ENCODE measurements at regions not wholly inside any gene's neighbourhood (a gene's known extent, or its start where the extent isn't known, plus 50 kb on each side); places are given as distances from the start of the nearest gene placed in this dataset.

DNA sequence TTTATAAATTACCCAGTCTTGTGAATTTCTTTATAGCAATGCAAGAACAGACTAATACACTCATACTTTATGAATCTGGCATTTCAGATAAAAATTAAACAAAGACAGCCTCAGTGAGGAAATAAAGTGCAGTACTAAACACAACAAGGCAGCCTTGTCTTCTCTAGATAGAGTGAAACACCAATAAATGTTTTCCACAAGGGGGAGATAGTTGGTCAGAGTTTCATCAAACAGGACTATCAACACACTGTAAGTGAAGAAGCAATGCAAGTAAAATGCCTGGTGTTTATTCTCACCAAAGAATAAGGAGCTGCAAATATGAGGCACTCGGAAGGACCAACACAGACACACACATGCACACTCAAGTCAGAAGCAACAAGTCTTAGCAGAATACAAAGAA lies 62.8 kb downstream of the FAM9B start:
- peak in 4 of 10 donors; percentile 5 to 61 (median 46) for DNase-seq
- POLR2A ChIA-PET = no interaction called here
- peaks cover 0 to 10% (median 0%) of the 10 kb centered on the region in 9 donors for H3K9me3 Mint-ChIP-seq
- peak; percentile 73 to 76 for ATAC-seq
- peak overlapping the region in 3 of 10 donors; percentile 26 to 60 (median 44) for H3K27ac Mint-ChIP-seq
- peaks cover 0 to 4% (median 0%) of the 10 kb centered on the region in 3 donors for H3K36me3 Mint-ChIP-seq
- H3K4me1 Mint-ChIP-seq = no peaks in the 10 kb centered on the region
- H3K27me3 Mint-ChIP-seq = peaks cover 0 to 1% (median 0%) of the 10 kb centered on the region in 5 donors
- no peak overlapping the region for H3K4me3 Mint-ChIP-seq

DNA sequence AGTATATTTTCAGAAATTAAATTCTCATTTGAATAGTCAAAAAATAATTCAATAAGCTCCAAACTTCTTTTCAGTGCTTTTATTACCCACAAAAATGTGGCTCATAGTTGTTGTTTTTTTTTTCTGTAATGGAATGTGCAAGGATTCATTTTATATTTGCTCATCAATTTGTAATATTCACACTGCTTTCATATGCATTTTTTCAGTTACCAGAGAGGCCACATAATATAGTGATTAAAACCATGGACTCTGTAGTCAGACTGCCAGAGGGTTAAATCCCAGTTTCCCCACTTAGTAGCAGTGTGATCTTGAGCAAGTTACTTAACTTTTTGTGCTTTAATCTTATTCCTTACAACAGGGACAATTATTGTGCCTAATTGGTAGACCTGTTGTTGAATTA lies 64.5 kb downstream of the FAM9B start:
- POLR2A ChIA-PET = no interaction called here
- peaks cover 0 to 18% (median 2%) of the 10 kb centered on the region in 9 donors for H3K9me3 Mint-ChIP-seq

DNA sequence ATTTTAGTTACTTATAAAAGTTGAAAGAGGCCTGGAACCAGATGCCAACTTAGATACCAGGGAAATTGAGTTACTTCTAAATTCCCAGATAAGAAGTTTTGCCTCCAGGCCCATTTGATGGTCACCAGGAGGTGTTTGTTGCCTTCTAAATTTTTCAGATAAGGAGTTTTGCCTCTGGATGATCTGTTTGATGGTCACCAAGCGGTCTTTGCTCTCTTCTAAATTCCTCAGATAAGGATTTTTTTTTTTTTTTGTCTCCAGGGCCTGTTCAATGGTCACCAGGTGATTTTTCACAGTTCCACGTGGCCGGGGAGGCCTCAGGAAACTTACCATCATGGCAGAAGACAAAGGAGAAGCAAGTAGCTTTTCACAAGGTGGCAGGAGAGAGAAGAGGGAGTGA lies 66.5 kb downstream of the FAM9B start:
- Mint-ChIP-seq H3K4me3 (no peak overlapping the region), H3K27me3 (peaks cover 0 to 4% (median 0%) of the 10 kb centered on the region in 5 donors), H3K27ac (peak overlapping the region in 1 of 10 donors; percentile 54), H3K36me3 (peaks cover 0 to 4% (median 0%) of the 10 kb centered on the region in 3 donors), H3K4me1 (no peaks in the 10 kb centered on the region), H3K9me3 (peaks cover 0 to 25% (median 2%) of the 10 kb centered on the region in 9 donors)
- no peak for DNase-seq
- ATAC-seq = no peak
- POLR2A ChIA-PET = interaction anchor here (0.7 kb wide), 1 partner anchor 519 kb away, joined by 7 read pairs; no protein-coding TSS in a partner anchor

More for the DNA sequence above, 64.5 kb downstream of the FAM9B start:
- no peak for ATAC-seq
- DNase-seq = no peak
- Mint-ChIP-seq H3K4me3 (no peak overlapping the region), H3K36me3 (peaks cover 0 to 4% (median 0%) of the 10 kb centered on the region in 3 donors), H3K27me3 (no peaks in the 10 kb centered on the region), H3K27ac (no peak overlapping the region), H3K4me1 (no peaks in the 10 kb centered on the region)

DNA sequence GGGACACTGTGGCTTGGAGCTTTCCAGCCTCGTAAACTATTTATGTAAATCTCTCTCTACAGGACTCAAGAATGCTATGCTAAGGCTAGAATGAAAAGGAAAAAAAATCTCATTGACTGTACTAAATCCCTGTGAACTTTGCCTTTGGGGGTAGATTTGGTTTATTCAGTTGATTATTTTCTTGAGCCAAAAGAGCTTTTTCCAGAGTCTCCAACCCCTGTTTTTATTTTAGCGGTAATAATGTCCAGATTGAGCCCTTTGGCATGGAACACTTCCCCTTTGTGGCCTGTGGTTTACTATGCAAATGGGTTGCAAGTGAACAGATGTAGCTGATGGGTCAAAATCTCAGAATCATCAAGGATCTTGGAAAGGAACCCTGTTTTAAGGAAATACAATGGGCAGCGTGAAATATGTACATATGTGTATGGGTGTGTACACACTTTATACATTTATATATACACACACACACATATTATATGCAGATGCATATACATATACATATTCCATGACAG lies 72.9 kb downstream of the FAM9B start:
- DNase-seq (no peak), ATAC-seq (no peak)
- Mint-ChIP-seq H3K27me3 (peaks cover 1 to 26% (median 6%) of the 10 kb centered on the region in 5 donors), H3K4me1 (no peaks in the 10 kb centered on the region), H3K4me3 (no peak overlapping the region), H3K27ac (no peak overlapping the region), H3K9me3 (peaks cover 0 to 21% (median 0%) of the 10 kb centered on the region in 9 donors), H3K36me3 (no peaks in the 10 kb centered on the region)
- POLR2A ChIA-PET = no interaction called here

DNA sequence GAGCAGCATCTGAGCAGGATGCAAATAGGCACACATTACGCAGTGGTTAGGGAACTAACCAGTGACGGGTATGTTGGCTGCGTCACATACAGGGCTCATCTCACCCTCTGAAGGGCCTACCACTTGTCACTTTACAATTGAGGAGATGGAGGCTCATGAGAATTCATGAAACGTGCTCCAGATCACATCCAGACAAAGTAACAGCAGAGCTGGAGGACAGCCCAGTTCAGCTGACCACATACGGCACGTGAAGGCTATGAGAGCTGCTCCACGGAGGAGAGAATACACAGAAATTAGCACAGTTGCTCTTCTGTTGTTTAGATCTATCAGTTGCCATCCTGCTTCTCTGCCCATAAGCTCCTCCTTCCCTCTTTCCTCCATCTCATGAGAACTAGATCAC lies 78.4 kb downstream of the FAM9B start:
- ATAC-seq (no peak), DNase-seq (no peak)
- H3K9me3 Mint-ChIP-seq = peaks cover 0 to 3% (median 0%) of the 10 kb centered on the region in 9 donors
- peaks cover 2 to 26% (median 6%) of the 10 kb centered on the region in 5 donors for H3K27me3 Mint-ChIP-seq
- POLR2A ChIA-PET = no interaction called here
- no peak overlapping the region for H3K4me3 Mint-ChIP-seq
- no peaks in the 10 kb centered on the region for H3K4me1 Mint-ChIP-seq
- H3K27ac Mint-ChIP-seq = no peak overlapping the region
- H3K36me3 Mint-ChIP-seq = no peaks in the 10 kb centered on the region

DNA sequence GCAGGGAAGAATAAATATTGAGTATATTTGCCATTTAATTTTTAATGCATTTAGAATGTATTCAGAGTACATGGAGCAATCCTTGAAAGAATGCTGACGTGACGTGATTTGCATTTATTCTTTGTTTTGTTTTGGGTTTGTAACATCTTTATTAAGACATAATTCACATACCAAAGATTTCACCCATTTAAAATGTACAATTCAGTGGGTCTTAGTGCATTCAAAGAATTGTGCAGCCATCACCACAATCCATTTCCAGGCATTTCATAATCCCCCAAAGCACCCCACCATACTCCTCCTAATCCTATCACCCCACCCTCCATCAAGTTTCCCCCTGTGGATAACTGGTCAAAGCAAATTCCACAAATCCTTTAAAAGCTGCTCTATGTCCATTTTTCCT lies 87.4 kb downstream of the FAM9B start:
- no peaks in the 10 kb centered on the region for H3K36me3 Mint-ChIP-seq
- ATAC-seq = no peak
- H3K4me3 Mint-ChIP-seq = no peak overlapping the region
- no peaks in the 10 kb centered on the region for H3K4me1 Mint-ChIP-seq
- H3K27ac Mint-ChIP-seq = no peak overlapping the region
- POLR2A ChIA-PET = no interaction called here
- H3K27me3 Mint-ChIP-seq = peaks cover 0 to 9% (median 4%) of the 10 kb centered on the region in 5 donors
- H3K9me3 Mint-ChIP-seq = peaks cover 0 to 5% (median 0%) of the 10 kb centered on the region in 9 donors
- DNase-seq = no peak

DNA sequence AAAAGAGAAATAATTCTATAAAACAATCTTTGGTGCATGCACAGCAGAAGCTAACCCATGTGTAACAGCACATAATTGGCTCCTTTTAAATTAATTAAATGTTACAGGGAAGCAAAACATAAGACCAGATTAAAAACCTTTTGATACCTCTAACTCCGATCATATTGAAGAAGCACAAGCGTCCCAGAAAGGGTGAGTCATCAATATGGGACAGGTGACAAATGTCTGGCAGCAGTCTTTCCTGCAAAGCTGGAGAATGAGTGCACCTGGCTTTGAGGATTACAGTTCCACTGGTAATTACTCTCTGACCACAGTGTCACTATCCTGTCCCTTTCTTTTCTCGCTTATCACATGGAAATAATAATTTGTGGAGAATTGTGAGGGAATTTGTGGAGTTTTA lies 94.6 kb downstream of the FAM9B start:
- Mint-ChIP-seq H3K9me3 (peaks cover 0 to 26% (median 10%) of the 10 kb centered on the region in 9 donors), H3K4me1 (no peaks in the 10 kb centered on the region), H3K27ac (no peak overlapping the region), H3K4me3 (no peak overlapping the region), H3K27me3 (peaks cover 0 to 8% (median 5%) of the 10 kb centered on the region in 5 donors), H3K36me3 (peaks cover 0 to 13% (median 2%) of the 10 kb centered on the region in 3 donors)
- no peak for DNase-seq
- POLR2A ChIA-PET = no interaction called here
- ATAC-seq = no peak

DNA sequence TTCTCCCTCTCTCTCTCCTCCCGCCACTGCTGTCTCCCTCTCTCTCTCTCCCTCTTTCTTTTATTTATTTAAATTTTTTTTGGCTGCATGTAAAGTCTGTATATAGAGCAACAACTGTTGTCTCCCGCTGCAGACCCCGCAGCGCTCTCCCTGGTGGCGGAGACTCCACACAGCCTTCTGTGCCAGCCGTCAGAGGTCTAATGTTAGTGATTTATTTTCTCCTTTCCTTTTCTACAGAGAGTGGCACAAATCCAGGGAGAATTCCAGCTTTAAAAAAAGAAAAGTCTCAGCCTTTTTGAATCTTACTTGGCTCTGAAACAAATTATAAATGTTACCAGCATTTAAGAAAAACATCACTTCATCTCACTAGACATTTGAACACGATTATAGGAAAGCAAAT lies 106.2 kb downstream of the FAM9B start:
- Mint-ChIP-seq H3K27ac (no peak overlapping the region), H3K36me3 (peaks cover 0 to 4% (median 0%) of the 10 kb centered on the region in 3 donors), H3K4me1 (no peaks in the 10 kb centered on the region), H3K4me3 (no peak overlapping the region), H3K27me3 (peaks cover 0 to 11% (median 5%) of the 10 kb centered on the region in 5 donors), H3K9me3 (peaks cover 0 to 8% (median 0%) of the 10 kb centered on the region in 9 donors)
- DNase-seq (no peak), ATAC-seq (no peak)
- POLR2A ChIA-PET = no interaction called here

DNA sequence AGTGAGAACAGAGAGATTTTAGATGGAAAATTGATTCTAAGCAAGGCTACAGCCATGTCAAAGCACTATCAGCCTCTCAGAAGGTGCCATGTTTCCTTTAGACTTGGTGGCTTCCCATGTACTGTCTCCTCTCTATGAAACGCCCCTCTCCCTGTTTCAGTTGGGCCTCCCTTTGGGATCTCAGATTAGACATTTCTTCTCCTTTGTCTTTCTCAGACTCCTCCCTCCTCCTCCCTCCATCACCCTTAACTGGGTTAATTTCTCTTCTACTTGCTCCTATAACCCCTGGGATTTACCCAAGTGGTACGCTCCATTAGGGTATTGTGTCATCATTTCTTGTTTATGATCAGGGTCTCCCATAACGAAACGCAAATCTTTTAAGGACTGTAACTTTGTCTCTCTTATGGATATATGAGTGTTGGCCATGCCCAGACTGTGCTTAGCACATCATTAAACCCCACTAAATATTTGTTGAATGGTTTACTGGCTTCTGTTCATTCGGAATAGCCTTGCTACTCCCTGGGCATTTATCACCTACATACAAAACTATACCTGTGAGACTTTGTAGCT lies 106.8 kb downstream of the FAM9B start:
- ATAC-seq (no peak), DNase-seq (no peak)
- peaks cover 0 to 4% (median 0%) of the 10 kb centered on the region in 3 donors for H3K36me3 Mint-ChIP-seq
- H3K4me3 Mint-ChIP-seq = no peak overlapping the region
- POLR2A ChIA-PET = no interaction called here
- no peaks in the 10 kb centered on the region for H3K4me1 Mint-ChIP-seq
- H3K27ac Mint-ChIP-seq = no peak overlapping the region
- peaks cover 0 to 4% (median 0%) of the 10 kb centered on the region in 9 donors for H3K9me3 Mint-ChIP-seq
- H3K27me3 Mint-ChIP-seq = peaks cover 0 to 11% (median 5%) of the 10 kb centered on the region in 5 donors

DNA sequence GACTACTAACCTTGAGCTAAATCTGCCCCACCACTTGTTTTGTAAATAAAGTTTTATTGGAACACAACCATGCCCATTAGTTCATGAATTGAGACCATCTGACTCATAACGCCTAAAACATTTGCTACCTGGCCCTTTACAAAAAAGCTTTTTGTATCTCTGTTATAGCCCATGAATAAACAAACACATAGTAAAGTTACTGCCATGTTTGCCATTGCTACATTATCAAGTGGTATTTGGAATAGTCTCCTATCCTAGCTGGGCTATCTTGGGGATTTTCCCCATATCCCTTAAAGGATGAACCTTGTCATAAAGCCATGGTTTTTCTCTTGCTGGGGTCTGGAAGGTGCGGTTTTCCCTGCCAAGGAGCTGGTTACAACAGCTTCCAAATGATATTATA lies 112.3 kb downstream of the FAM9B start:
- no peak overlapping the region for H3K4me3 Mint-ChIP-seq
- peaks cover 0 to 4% (median 0%) of the 10 kb centered on the region in 3 donors for H3K36me3 Mint-ChIP-seq
- no peak overlapping the region for H3K27ac Mint-ChIP-seq
- ATAC-seq (no peak), DNase-seq (no peak)
- peaks cover 0 to 9% (median 5%) of the 10 kb centered on the region in 5 donors for H3K27me3 Mint-ChIP-seq
- no peaks in the 10 kb centered on the region for H3K4me1 Mint-ChIP-seq
- POLR2A ChIA-PET = no interaction called here
- H3K9me3 Mint-ChIP-seq = peaks cover 0 to 2% (median 0%) of the 10 kb centered on the region in 9 donors

DNA sequence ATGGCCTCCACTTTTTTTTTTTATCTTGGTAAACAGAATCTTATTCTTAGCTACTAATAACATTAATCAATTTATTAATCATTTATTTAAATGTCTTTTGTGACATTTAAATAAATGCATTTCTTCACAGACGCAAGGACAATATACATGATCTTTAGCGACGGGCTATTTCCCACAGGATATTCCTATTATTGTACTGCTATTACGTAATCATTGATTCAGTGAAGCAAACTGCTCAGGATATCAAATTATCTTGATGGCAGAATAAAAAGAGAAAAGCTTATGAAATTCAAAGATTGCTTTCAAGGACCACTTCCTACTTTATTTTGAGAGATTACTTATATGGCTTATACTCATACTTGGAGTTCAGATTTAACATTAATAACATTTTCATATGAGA lies 114.1 kb downstream of the FAM9B start:
- DNase-seq (no peak), ATAC-seq (no peak)
- POLR2A ChIA-PET = no interaction called here
- Mint-ChIP-seq H3K27ac (no peak overlapping the region), H3K9me3 (no peaks in the 10 kb centered on the region), H3K4me1 (no peaks in the 10 kb centered on the region), H3K36me3 (peaks cover 0 to 4% (median 0%) of the 10 kb centered on the region in 3 donors), H3K27me3 (peaks cover 0 to 4% (median 3%) of the 10 kb centered on the region in 5 donors), H3K4me3 (no peak overlapping the region)

DNA sequence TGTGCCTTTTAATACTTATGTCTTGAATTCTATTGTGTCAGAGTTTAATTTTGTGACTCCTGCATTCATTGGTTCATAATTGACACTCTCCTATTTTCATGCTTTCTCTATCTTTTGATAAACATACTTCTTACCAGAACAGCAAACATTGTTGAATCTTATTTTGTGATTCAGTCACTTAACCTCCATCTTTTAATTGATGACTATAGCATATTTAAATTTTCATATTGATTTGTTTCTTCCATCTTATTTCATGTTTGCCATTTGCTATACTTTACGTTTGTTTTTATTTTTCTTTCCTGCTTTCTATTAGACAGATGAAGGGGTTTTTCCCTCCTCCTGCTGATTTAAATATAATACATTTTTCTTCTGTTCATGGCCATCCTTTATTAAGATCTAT lies 115.5 kb upstream of the FAM9A start:
- POLR2A ChIA-PET = no interaction called here
- Mint-ChIP-seq H3K27ac (no peak overlapping the region), H3K4me1 (no peaks in the 10 kb centered on the region), H3K4me3 (no peak overlapping the region), H3K36me3 (no peaks in the 10 kb centered on the region), H3K9me3 (no peaks in the 10 kb centered on the region), H3K27me3 (peaks cover 0 to 3% (median 0%) of the 10 kb centered on the region in 5 donors)
- no peak for ATAC-seq
- DNase-seq = no peak

DNA sequence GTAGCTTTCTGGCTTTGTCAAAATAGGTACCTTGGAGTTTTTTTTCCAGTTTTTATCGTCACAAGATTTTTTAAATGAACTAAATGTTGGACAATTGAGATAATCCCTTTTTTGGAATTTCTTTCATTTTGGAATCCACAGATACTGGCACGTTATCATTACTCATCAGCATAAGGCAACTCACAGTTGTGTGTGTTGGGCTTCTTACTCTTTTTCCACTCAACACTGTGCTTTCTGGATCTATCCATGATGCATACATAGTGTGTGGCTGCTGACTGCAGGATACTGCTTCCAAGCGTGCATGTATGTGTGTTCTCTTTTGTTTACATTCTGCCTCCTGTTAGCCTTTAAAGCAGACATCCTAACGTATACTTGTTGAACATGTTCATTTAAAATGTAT lies 113.5 kb upstream of the FAM9A start:
- Mint-ChIP-seq H3K9me3 (no peaks in the 10 kb centered on the region), H3K36me3 (no peaks in the 10 kb centered on the region), H3K27me3 (peaks cover 0 to 6% (median 5%) of the 10 kb centered on the region in 5 donors), H3K27ac (no peak overlapping the region), H3K4me3 (no peak overlapping the region), H3K4me1 (no peaks in the 10 kb centered on the region)
- DNase-seq (no peak), ATAC-seq (no peak)
- POLR2A ChIA-PET = no interaction called here
